Keratinocyte (primary cell): ENCODE measurements at regions not wholly inside any gene's neighbourhood (a gene's known extent, or its start where the extent isn't known, plus 50 kb on each side); places are given as distances from the start of the nearest gene placed in this dataset.

Experiments
- DNase-seq: peaks from one replicate; pipeline ENCODE4 v3.0.0-alpha.2; 2011; ENCODE audit warnings: low read depth, missing footprints, low spot score
- FAIRE-seq: peaks from 2 replicates; lab custom pipeline; 2011; peaks lifted over from hg19 to GRCh38; lab: Jason Lieb, UNC
- H2AFZ ChIP-seq: 2 replicates; pipeline ENCODE4 v1.6.0; 2012; ENCODE audit warnings: low read length, control low read depth, inconsistent platforms; ENCODE audit not compliant: control insufficient read depth
- H3K27ac ChIP-seq: 2 replicates; pipeline ENCODE4 v1.5.1; 2011; ENCODE audit warnings: low read length; ENCODE audit not compliant: control insufficient read depth, insufficient read depth
- H3K27me3 ChIP-seq: 3 replicates; pipeline ENCODE4 v1.6.0; 2011; ENCODE audit warnings: low read length; ENCODE audit not compliant: control insufficient read depth, insufficient read depth; ENCODE audit errors: extremely low read depth
- H3K36me3 ChIP-seq, 2 experiments: 2 replicates in 1 of 2; 3 replicates in 1 of 2; pipeline ENCODE4 v1.5.1; 2011; ENCODE audit warnings: low read length in 2 of 2, mild to moderate bottlenecking in 1 of 2; ENCODE audit not compliant: control insufficient read depth in 2 of 2, insufficient read depth in 2 of 2; ENCODE audit errors: extremely low read depth in 1 of 2
- H3K4me1 ChIP-seq: 3 replicates; pipeline ENCODE4 v1.5.1; 2011; ENCODE audit warnings: low read length; ENCODE audit not compliant: control insufficient read depth, insufficient read depth; ENCODE audit errors: extremely low read depth
- H3K4me2 ChIP-seq: 3 replicates; pipeline ENCODE4 v1.6.0; 2011; ENCODE audit warnings: low read depth, low read length; ENCODE audit not compliant: control insufficient read depth, insufficient read depth; ENCODE audit errors: extremely low read depth
- H3K4me3 ChIP-seq, 3 experiments: fragments of 200-600 bp in 1 of 3; sonication (generic) in 1 of 3; 2 replicates in 2 of 3; 3 replicates in 1 of 3; pipeline ENCODE4 v1.5.1; 2011 to 2016; ENCODE audit warnings: low read length in 3 of 3, mild to moderate bottlenecking in 3 of 3, control low read depth in 2 of 3, inconsistent platforms in 1 of 3, low read depth in 1 of 3, mixed read lengths in 1 of 3, mixed run types in 1 of 3, moderate library complexity in 1 of 3; ENCODE audit not compliant: control insufficient read depth in 2 of 3, insufficient read depth in 2 of 3; ENCODE audit errors: extremely low read depth in 1 of 3
- H3K79me2 ChIP-seq: 2 replicates; pipeline ENCODE4 v1.6.0; 2012; ENCODE audit warnings: low read length; ENCODE audit not compliant: control insufficient read depth, insufficient read depth
- H3K9ac ChIP-seq: 3 replicates; pipeline ENCODE4 v1.6.0; 2011; ENCODE audit warnings: low read length; ENCODE audit not compliant: control insufficient read depth, insufficient read depth; ENCODE audit errors: extremely low read depth
- H3K9me1 ChIP-seq: 3 replicates; pipeline ENCODE4 v1.6.0; 2011; ENCODE audit warnings: low read length; ENCODE audit not compliant: control insufficient read depth, insufficient read depth; ENCODE audit errors: extremely low read depth
- H3K9me3 ChIP-seq: 2 replicates; pipeline ENCODE4 v1.5.1; 2012; ENCODE audit warnings: low read depth, low read length; ENCODE audit not compliant: control insufficient read depth
- H4K20me1 ChIP-seq: 3 replicates; pipeline ENCODE4 v1.6.0; 2011; ENCODE audit warnings: low read length; ENCODE audit not compliant: control insufficient read depth, insufficient read depth; ENCODE audit errors: extremely low read depth
- CTCF ChIP-seq, 3 experiments: IDR thresholded peaks in 1 of 3; conservative IDR thresholded peaks in 1 of 3; optimal IDR thresholded peaks in 1 of 3; 2 replicates in 2 of 3; 3 replicates in 1 of 3; pipeline versions ENCODE3 to v1.5.1; 2011; ENCODE audit warnings: low read length in 3 of 3, mild to moderate bottlenecking in 3 of 3, moderate library complexity in 2 of 3, control low read depth in 1 of 3, inconsistent platforms in 1 of 3; ENCODE audit not compliant: insufficient read depth in 2 of 3; ENCODE audit errors: extremely low read depth in 1 of 3
- EZH2 ChIP-seq: IDR thresholded peaks from one replicate; pipeline ENCODE4 v1.6.1; 2012; ENCODE audit warnings: inconsistent platforms, mild to moderate bottlenecking, low read length, moderate library complexity
- dilution Hi-C: fragments of 300-500 bp; cut with MboI; formaldehyde crosslinking; loops from one replicate; pipeline ENCODE4 v1.7.0; 2020; ENCODE audit warnings: low sequenced_read_pairs; ENCODE audit not compliant: extremely low pct_ligation_motif_present

- H3K36me3 ChIP-seq = no peaks in the 10 kb centered on the region
- no peak for FAIRE-seq
- dilution Hi-C loops = no loop called here
- no peaks in the 10 kb centered on the region for H3K9me1 ChIP-seq
- H3K9ac ChIP-seq = no peak overlapping the region
- DNase-seq = no peak
- H3K4me2 ChIP-seq = no peak overlapping the region
- H3K4me1 ChIP-seq = no peaks in the 10 kb centered on the region
- no peaks in the 10 kb centered on the region for H3K9me3 ChIP-seq
- H4K20me1 ChIP-seq = no peaks in the 10 kb centered on the region
- no peaks in the 10 kb centered on the region for H3K27me3 ChIP-seq
- TF ChIP-seq CTCF (optimal IDR thresholded peaks at IDR 0.05 in 1 of 3, IDR thresholded peaks at IDR 0.05 in 1 of 3, conservative IDR thresholded peaks at IDR 0.05 in 1 of 3; ENCODE audit: extremely low read depth in 1 of 3, insufficient read depth in 2 of 3, low read length in 3 of 3) (no peak), EZH2 (no peak)
- no peak overlapping the region for H2AFZ ChIP-seq
- H3K79me2 ChIP-seq = no peaks in the 10 kb centered on the region
- H3K4me3 ChIP-seq = no peak overlapping the region
- no peak overlapping the region for H3K27ac ChIP-seq
These were observed 115.5 kb downstream of the RFX6 start for GRCh38 chr6:116992546-116992945.

DNA sequence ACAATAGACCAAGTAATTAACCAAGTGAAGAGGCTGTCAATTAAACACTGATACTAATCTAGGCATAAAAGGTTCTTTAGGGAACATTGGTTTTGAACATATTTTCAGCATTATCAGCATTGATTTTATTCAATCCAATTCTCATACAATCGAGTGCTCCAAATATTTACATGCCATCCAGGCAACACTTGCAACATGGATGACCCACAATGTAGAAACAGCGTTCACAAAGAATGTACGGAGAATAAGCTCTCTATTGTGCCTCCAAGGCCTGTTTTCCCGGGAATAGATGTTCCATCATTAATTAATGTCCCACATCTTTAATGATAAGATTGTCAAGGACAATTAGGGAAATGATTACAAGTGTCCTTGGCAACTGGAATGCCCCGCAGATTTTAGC, 117.4 kb downstream of the RFX6 start:
- Histone ChIP-seq H3K4me2 (no peak overlapping the region), H3K79me2 (no peaks in the 10 kb centered on the region), H3K36me3 (no peaks in the 10 kb centered on the region), H2AFZ (no peak overlapping the region), H3K9ac (no peak overlapping the region), H3K27ac (no peak overlapping the region), H3K4me1 (no peaks in the 10 kb centered on the region), H3K9me3 (no peaks in the 10 kb centered on the region), H3K27me3 (no peaks in the 10 kb centered on the region), H4K20me1 (no peaks in the 10 kb centered on the region), H3K4me3 (no peak overlapping the region), H3K9me1 (no peaks in the 10 kb centered on the region)
- no peak for DNase-seq
- TF ChIP-seq CTCF (optimal IDR thresholded peaks at IDR 0.05 in 1 of 3, IDR thresholded peaks at IDR 0.05 in 1 of 3, conservative IDR thresholded peaks at IDR 0.05 in 1 of 3; ENCODE audit: extremely low read depth in 1 of 3, insufficient read depth in 2 of 3, low read length in 3 of 3) (no peak), EZH2 (no peak)
- no peak for FAIRE-seq
- dilution Hi-C loops = no loop called here
